HG03558 (cell line): ENCODE measurements at regions not wholly inside any gene's neighbourhood (a gene's known extent, or its start where the extent isn't known, plus 50 kb on each side); places are given as distances from the start of the nearest gene placed in this dataset.

Experiments
- ATAC-seq: cut with Tn5 transposase; IDR thresholded peaks from one replicate; pipeline ENCODE4 v1.9.1; 2021; ENCODE audit warnings: moderate number of reproducible peaks; ENCODE audit not compliant: unreplicated experiment; ENCODE audit errors: extremely low read depth

- no peak for ATAC-seq
Observed at GRCh38 chr4:140316799-140317198, 56.6 kb upstream of the SCOC start.

DNA sequence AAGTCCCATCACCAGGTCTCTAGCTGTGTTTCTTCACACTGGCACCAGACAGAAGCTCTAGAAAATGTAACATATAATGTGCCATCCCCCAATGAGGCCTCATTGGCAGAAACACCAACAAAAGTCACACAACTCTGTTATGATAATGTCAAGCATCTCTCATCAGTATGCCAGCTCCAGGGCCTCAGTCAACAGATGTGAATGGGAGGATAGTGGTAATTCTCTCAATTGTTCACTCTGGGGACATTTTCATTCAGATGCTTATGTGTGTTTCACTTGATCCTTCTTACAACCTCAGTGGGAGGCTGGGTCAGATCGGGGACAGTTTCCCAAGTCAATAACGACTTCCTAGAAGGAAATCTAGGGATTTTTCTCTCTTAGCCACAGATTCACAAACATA, 57.5 kb upstream of the SCOC start:
- ATAC-seq = no peak

GRCh38 chr4:140315438-140315837, 58.0 kb upstream of the SCOC start:
- no peak for ATAC-seq

DNA sequence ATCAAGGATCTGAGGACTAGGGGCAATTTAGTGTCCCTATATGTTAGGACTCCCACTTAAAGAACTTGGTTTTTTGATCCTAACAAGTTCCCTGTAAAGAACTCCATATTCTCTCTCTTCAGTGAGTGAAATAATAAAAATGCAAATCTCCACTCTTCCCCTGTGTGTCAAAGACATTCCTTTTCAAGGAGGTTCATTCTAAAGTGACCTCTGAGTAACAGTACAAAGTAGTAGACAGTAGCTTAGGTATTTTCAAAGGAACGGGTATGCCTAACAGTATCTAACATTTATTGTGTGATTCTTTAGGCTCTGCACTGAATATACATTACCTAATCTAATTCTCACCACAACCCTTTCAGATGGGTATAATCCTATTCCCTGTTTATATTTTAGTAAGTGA, 58.4 kb upstream of the SCOC start:
- ATAC-seq = no peak

GRCh38 chr4:140312100-140312499, 61.3 kb upstream of the SCOC start:
- ATAC-seq = no peak

DNA sequence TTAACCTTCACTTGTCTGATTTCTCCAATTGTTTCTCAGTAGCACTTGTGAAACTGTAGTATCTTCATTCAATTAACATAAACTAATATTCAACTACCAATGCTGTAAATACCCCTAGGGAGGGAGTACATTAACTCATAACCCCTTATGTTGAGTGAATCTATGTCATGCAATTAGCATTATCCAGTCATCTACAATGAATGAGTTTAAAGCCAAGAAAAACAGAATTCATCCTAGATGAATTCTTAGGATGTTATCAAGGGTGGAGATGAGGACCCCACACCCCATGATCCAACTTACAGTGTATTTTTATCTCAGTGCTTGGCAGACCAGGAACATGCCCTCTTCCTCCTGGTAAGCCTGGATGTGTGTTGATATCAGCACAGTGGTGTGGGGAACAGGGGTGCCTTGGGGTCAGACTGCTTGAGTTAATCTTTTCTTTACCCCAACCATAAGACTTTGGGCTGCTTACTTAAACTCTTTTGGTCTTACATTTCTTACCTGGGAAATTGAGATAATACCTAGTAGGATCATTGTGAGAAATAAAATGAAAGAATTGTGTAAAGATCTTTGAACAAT, 62.1 kb upstream of the SCOC start:
- ATAC-seq = no peak

DNA sequence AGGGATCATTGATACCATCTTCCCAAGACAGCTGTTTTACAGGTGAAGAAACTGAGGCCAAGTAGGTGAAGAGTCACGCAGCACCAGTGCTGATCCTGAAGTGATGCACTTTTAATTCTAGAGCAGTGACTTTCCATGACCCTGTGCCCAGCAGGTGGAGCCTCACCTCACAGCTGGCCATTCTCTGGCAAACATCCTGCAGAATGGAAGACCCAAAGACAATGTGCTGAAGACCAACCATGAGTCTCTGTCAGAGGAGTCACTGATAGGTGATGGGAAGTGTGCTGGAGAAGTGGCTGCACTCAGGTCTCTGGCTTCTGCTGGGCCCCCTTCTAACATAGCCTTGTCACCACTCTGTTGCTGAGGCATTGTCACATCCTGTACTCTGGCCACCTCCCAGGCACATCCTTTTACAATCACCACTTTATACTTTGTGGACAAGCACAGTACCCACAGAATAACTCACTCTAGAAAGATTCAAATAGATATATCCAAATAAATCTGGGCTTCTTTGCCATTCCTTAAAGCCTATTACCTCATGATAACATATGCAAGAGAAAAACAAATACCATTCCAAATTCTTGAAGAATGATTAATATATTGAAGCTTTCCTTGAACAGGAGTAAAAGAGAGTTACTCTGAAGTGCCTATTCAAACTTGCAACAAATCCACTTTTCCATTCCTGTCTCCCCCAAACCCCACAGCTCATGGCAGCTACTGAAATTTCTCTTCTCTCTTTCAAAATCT, 64.1 kb upstream of the SCOC start:
- ATAC-seq = no peak

DNA sequence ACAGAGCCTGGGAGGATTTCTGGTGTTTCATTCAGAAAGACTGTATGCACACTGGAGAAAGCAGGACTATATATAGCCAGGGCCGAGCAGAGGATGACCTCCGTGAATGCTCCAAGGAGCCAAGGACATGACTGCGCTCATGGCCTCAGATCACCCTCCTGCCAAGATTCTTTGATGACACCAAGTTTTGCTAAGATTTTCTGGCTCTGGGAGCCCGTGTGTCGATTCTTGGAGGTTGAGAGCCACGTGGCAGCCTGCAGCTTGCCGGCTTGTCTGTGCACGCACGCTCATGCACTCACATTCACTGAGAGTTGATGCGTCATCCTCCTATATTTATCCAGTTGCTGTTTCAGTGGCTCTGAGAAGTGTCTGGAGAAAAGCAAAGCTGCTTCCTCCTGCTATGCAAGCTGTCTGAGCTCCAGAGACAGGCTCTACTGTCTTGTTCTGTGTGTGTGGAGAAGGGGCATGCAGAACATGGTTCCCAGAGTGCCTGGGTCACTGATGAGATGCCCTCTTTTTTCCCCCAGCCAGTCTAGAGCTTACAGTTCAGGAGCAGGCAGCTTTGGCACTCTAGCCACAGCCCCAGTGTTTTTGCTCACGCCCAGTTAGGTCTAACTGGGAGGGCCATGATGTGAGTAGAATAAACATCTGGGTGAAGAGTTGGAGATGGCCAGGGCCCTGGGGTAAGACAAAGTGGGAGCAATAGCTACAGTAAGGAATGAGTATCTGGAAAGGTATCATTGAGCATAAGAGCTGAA, 64.9 kb upstream of the SCOC start:
- no peak for ATAC-seq

- no peak for ATAC-seq
Observed at GRCh38 chr4:140305053-140305452, 68.4 kb upstream of the SCOC start.

- no peak for ATAC-seq
Observed at GRCh38 chr4:140304346-140304745, 69.1 kb upstream of the SCOC start.

DNA sequence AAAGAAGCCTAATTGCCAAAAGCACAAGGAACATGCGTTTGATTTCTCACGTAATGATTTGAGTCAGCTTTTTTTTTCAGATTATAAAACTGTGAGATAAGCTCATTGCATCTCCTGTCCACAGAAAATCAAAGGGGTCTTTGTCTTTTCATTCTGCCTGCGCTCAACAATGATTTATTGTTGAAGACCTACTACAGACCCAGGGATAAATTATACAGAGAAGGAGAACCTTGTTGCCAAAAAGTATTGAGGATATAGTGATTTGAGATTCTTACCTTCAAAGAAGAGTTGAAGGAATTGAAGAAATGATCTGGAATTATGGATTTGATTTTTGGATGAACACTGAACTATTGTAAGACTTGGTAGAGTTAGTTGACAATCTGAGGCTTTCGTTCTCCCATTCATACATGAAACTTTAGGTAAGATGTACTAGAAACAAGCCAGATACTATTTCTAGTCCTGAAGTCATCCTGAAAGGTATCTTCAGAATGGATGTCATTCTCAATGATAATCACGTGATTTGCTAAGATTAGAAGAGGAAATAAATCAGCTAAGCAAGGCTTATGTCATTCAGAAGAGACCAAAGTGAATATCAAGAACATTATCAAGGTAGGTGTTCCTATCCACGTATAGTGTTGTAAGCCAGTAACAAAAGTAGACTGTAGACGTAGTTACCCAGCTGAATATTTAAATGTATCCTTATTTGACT, 71.1 kb upstream of the SCOC start:
- ATAC-seq = no peak

DNA sequence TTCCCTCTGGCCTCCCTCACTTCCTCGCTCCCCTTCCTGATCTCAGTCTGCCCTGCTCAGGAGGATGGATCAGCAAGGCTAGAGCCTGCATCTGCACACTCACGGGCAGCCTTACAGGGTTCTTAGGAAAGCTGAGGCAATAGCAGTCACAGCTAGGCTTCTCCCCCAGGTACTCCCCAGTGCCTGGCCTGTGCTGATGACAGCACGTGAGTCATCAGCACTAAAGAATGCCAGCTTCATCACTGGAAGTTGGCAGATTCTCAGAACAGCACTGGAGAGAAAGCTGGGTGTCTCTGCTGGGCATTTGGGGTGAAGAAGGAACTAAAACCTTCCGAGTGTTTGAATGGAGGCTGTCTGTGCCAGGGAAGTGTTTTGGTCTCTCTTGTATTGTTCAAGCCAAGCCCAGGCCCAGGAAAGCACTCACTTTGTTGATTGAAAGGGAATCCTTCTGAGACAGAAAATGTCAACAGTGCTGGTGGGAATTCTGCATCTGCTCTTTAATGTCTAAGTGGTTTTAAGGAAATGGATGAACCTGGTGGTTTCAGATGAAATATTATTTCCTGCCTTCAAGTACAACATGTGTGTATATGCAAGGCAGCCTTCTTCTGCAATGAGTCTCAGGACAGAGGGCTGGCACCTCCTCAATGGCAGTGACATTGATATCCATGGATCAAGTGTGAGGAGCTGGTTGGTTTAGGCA, 73.0 kb upstream of the SCOC start:
- ATAC-seq = no peak

- ATAC-seq = no peak
Observed at GRCh38 chr4:140298001-140298400, 75.4 kb upstream of the SCOC start.

DNA sequence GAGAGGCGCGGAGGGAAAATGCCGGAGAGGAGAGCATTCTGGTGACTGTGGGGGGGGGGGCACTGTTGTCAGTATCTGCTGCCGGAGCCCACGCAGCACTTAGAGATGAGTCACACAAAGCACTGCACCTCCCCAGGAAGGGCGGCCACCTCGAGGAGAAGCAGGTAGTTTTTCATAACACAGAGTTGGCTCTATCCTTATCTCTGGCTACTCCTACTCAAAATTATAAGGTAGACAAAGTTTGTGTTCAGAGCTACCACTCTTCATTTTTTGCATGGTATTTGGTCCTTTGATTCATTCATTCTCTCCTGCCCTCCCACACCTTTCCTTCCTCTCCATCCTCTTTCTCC, 76.2 kb upstream of the SCOC start:
- ATAC-seq = no peak

- ATAC-seq = no peak
Observed at GRCh38 chr4:140296335-140297220, 76.9 kb upstream of the SCOC start.

DNA sequence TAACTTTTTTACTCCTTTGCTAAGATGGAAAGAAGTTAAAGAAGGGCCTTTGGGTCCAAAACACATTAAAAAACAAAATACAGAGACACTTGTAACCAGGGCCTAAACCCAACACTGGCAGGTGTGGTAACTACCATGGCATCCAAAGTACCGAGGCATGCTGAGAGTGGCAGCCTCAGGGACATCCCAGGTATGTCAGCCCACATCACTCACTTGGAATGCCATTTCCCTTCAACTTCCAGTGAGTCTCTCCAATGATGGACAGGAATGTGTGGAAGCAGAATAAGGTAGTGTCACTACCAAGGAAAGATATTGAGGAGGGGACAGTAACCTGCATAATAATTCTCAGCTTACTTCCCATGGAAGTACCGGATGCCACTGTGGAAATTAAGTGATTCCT, 79.5 kb upstream of the SCOC start:
- no peak for ATAC-seq

DNA sequence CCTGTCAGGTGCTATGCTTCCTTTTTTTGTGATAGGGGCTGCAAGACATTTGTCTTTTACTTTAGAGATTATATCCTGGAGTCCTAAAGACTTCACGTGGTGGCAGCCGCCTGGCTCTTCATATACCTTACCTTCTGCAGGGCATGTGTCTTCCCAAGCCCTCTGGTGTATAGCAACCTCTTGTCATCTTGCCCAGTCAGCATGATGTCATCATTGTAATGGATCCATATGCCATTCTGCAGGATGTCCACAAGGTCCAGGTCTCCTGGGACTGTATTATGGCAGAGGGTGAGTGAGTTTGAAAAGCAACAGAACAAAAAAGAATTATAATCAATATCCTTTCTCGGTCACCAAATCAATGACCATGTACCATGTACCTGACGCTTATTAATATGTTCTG, 82.2 kb upstream of the SCOC start:
- ATAC-seq = no peak

DNA sequence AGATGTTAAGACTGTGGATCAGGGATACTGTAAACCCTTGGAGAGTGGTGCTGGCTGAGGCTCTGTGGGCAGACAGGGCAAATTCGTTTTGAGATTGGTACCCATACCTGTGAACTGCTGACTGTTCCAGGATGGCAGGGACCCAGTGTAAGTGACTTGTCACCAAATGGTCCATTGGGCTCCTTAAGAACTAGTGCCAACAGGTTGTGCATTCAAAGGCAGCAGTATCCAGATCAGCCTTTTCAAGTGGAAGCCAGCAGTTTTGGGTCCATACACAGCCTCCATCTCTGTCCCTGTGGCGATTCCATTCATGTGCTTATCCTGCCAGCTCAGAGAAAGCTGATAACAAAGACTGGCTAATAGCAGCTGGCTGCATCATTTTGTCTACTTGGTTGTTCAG, 84.0 kb upstream of the SCOC start:
- ATAC-seq = no peak

DNA sequence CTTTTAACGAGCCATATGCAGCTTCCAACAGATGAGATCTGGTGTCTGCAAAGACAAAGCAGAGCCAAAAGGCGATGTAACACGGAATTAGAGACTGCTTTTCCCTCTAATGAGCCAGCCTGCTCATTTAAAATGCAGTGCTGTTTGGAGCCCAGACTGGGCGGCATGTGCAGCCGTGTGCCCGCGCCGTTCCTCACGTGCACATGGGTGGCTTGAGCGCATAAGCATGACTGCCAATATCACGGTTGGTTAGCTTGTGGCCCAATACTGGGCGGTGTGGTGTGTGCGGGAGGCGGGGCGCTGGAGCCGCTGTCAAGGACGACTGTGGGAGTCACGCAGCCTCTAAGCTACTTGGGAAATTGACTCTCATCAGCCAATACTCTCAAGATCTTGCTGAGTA, 87.0 kb upstream of the SCOC start:
- ATAC-seq = no peak

- no peak for ATAC-seq
Observed at GRCh38 chr4:140284456-140284855, 89.0 kb upstream of the SCOC start.
